ENCODE measurements at regions not wholly inside any gene's neighbourhood (a gene's known extent, or its start where the extent isn't known, plus 50 kb on each side); places are given as distances from the start of the nearest gene placed in this dataset.
A peak's percentile ranks its signal among the peaks of the same experiment; 100 is the strongest.

DNA sequence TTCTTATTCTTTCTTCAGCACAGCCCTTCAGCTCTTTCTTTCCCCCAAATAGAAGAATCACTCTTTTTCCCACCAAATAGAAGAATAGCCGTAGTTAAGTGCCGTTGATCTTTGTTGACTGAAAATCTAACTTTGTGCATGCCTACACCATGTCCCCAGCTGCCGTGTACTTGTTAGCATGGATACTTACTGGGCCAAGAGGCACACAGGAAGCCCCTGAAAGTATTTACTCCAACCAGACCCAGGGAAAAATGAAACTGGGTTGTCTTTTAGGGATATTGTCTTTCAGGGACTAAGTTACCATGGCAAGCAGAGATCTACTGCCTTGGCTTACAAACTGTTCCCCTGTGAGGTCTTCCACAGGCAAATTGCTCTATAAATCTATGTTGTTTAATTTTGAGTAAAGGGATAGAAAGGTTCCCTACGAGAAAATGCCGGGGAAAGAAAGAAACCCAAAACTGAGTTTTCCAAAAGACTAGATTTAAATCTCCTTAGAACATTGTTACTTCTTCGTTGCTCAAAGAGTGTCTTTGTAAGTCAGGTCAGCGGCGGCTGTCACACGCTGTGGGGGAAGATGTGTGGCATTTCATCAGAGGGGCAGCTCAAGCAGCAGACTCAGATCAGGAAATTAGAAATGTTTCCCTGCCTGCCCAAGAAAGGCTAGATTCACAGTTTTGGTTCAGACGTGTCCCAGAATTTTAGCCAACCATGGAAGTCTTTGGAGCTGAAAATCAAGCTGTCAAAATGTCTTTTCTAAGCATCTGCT, 152.7 kb upstream of the PRNP start:
- Histone ChIP-seq H3K4me1 (ENCODE audit: control insufficient read depth, insufficient read depth, low read length) (no peaks in the 10 kb centered on the region), H3K36me3 (ENCODE audit: control insufficient read depth, insufficient read depth, low read length) (no peaks in the 10 kb centered on the region), H3K27ac (ENCODE audit: low read depth, low read length) (peak overlapping the region; percentile 43), H3K27me3 (ENCODE audit: control insufficient read depth, insufficient read depth, low read length) (no peaks in the 10 kb centered on the region), H3K4me3 (ENCODE audit: low read depth, low read length) (no peak overlapping the region), H3K9me3 (ENCODE audit: control insufficient read depth, insufficient read depth, low read length) (no peaks in the 10 kb centered on the region)
- peak; percentile 13 to 83 (median 26) for DNase-seq (ENCODE audit: low read depth in 4 of 6, low spot score in 6 of 6)
- WGBS (ENCODE audit: insufficient coverage): 36% methylated on average over 4 of the region's 10 CpGs

DNA sequence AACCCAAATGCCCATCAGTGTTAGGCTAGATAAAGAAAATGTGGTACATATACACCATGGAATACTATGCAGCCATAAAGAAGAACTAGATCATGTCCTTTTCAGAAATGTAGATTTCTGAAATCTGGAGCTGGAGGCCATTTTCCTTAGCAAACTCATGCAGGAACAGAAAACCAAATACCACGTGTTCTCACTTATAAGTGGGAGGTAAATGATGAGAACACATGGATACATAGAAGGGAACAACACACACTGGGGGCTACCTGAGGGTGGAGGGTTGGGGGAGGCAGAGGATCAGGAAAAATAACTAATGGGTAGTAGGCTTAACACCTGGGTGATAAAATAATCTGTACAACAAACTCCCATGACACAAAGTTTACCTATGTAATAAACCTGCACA, 153.5 kb upstream of the PRNP start:
- no peak overlapping the region for H3K27ac ChIP-seq (ENCODE audit: low read depth, low read length)
- no peaks in the 10 kb centered on the region for H3K36me3 ChIP-seq (ENCODE audit: control insufficient read depth, insufficient read depth, low read length)
- no peaks in the 10 kb centered on the region for H3K27me3 ChIP-seq (ENCODE audit: control insufficient read depth, insufficient read depth, low read length)
- no peak for DNase-seq (ENCODE audit: low read depth in 4 of 6, low spot score in 6 of 6)
- no peaks in the 10 kb centered on the region for H3K9me3 ChIP-seq (ENCODE audit: control insufficient read depth, insufficient read depth, low read length)
- no CpG with 5 or more reads among the region's 1 CpG for WGBS (ENCODE audit: insufficient coverage)
- H3K4me3 ChIP-seq (ENCODE audit: low read depth, low read length): no peak overlapping the region
- no peaks in the 10 kb centered on the region for H3K4me1 ChIP-seq (ENCODE audit: control insufficient read depth, insufficient read depth, low read length)

- Histone ChIP-seq H3K4me1 (ENCODE audit: control insufficient read depth, insufficient read depth, low read length) (no peaks in the 10 kb centered on the region), H3K9me3 (ENCODE audit: control insufficient read depth, insufficient read depth, low read length) (no peaks in the 10 kb centered on the region), H3K4me3 (ENCODE audit: low read depth, low read length) (no peak overlapping the region), H3K36me3 (ENCODE audit: control insufficient read depth, insufficient read depth, low read length) (no peaks in the 10 kb centered on the region), H3K27me3 (ENCODE audit: control insufficient read depth, insufficient read depth, low read length) (no peaks in the 10 kb centered on the region), H3K27ac (ENCODE audit: low read depth, low read length) (no peak overlapping the region)
- DNase-seq (ENCODE audit: low read depth in 4 of 6, low spot score in 6 of 6): no peak
- WGBS (ENCODE audit: insufficient coverage): 100% methylated on average over 1 of the region's 1 CpG
These were observed 161.5 kb upstream of the PRNP start for GRCh38 chr20:4524792-4525191.

GRCh38 chr20:4524307-4524706, 161.9 kb upstream of the PRNP start:
- Histone ChIP-seq H3K9me3 (ENCODE audit: control insufficient read depth, insufficient read depth, low read length) (no peaks in the 10 kb centered on the region), H3K27ac (ENCODE audit: low read depth, low read length) (no peak overlapping the region), H3K36me3 (ENCODE audit: control insufficient read depth, insufficient read depth, low read length) (no peaks in the 10 kb centered on the region), H3K4me1 (ENCODE audit: control insufficient read depth, insufficient read depth, low read length) (no peaks in the 10 kb centered on the region), H3K4me3 (ENCODE audit: low read depth, low read length) (no peak overlapping the region), H3K27me3 (ENCODE audit: control insufficient read depth, insufficient read depth, low read length) (no peaks in the 10 kb centered on the region)
- DNase-seq (ENCODE audit: low read depth in 4 of 6, low spot score in 6 of 6): no peak
- WGBS (ENCODE audit: insufficient coverage): no CpG with 5 or more reads among the region's 3 CpGs

DNA sequence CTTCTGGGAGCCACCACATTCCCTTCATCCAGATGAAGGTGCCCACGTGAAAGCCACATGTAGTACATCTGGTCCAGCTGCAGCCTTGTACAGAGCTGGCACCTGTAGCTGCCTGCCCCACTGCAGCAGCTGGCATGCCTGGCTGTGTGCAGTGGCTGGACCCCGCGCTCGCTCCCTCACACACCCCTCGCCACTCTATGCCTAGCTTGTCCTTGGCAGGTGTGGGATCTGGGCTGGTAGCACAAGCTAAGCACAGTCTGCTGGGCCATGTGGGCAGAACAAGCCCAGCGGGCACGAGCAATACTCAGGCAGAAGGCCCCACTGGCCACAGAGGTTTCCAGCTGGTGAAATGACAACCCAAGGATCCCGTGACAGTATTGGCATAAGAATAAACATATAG, 163.9 kb upstream of the PRNP start:
- WGBS (ENCODE audit: insufficient coverage): 80% methylated on average over 1 of the region's 8 CpGs
- H3K36me3 ChIP-seq (ENCODE audit: control insufficient read depth, insufficient read depth, low read length): no peaks in the 10 kb centered on the region
- H3K4me3 ChIP-seq (ENCODE audit: low read depth, low read length): no peak overlapping the region
- H3K27me3 ChIP-seq (ENCODE audit: control insufficient read depth, insufficient read depth, low read length): no peaks in the 10 kb centered on the region
- no peak overlapping the region for H3K27ac ChIP-seq (ENCODE audit: low read depth, low read length)
- no peak for DNase-seq (ENCODE audit: low read depth in 4 of 6, low spot score in 6 of 6)
- H3K9me3 ChIP-seq (ENCODE audit: control insufficient read depth, insufficient read depth, low read length): no peaks in the 10 kb centered on the region
- H3K4me1 ChIP-seq (ENCODE audit: control insufficient read depth, insufficient read depth, low read length): no peaks in the 10 kb centered on the region

GRCh38 chr20:4521170-4521968, 164.9 kb upstream of the PRNP start:
- H3K27me3 ChIP-seq (ENCODE audit: control insufficient read depth, insufficient read depth, low read length): no peaks in the 10 kb centered on the region
- H3K36me3 ChIP-seq (ENCODE audit: control insufficient read depth, insufficient read depth, low read length): no peaks in the 10 kb centered on the region
- DNase-seq (ENCODE audit: low read depth in 4 of 6, low spot score in 6 of 6): no peak
- H3K9me3 ChIP-seq (ENCODE audit: control insufficient read depth, insufficient read depth, low read length): no peaks in the 10 kb centered on the region
- no peak overlapping the region for H3K27ac ChIP-seq (ENCODE audit: low read depth, low read length)
- no peak overlapping the region for H3K4me3 ChIP-seq (ENCODE audit: low read depth, low read length)
- H3K4me1 ChIP-seq (ENCODE audit: control insufficient read depth, insufficient read depth, low read length): no peaks in the 10 kb centered on the region
- 82% methylated on average over 16 of the region's 16 CpGs for WGBS (ENCODE audit: insufficient coverage)

GRCh38 chr20:4519534-4519933, 166.7 kb upstream of the PRNP start:
- H3K4me1 ChIP-seq (ENCODE audit: control insufficient read depth, insufficient read depth, low read length): no peaks in the 10 kb centered on the region
- H3K4me3 ChIP-seq (ENCODE audit: low read depth, low read length): no peak overlapping the region
- WGBS (ENCODE audit: insufficient coverage): 0% methylated on average over 1 of the region's 2 CpGs
- H3K27me3 ChIP-seq (ENCODE audit: control insufficient read depth, insufficient read depth, low read length): no peaks in the 10 kb centered on the region
- H3K9me3 ChIP-seq (ENCODE audit: control insufficient read depth, insufficient read depth, low read length): no peaks in the 10 kb centered on the region
- H3K27ac ChIP-seq (ENCODE audit: low read depth, low read length): no peak overlapping the region
- DNase-seq (ENCODE audit: low read depth in 4 of 6, low spot score in 6 of 6): no peak
- no peaks in the 10 kb centered on the region for H3K36me3 ChIP-seq (ENCODE audit: control insufficient read depth, insufficient read depth, low read length)

- Histone ChIP-seq H3K9me3 (ENCODE audit: control insufficient read depth, insufficient read depth, low read length) (no peaks in the 10 kb centered on the region), H3K4me3 (ENCODE audit: low read depth, low read length) (no peak overlapping the region), H3K36me3 (ENCODE audit: control insufficient read depth, insufficient read depth, low read length) (no peaks in the 10 kb centered on the region), H3K27me3 (ENCODE audit: control insufficient read depth, insufficient read depth, low read length) (no peaks in the 10 kb centered on the region), H3K4me1 (ENCODE audit: control insufficient read depth, insufficient read depth, low read length) (no peaks in the 10 kb centered on the region), H3K27ac (ENCODE audit: low read depth, low read length) (no peak overlapping the region)
- 25% methylated on average over 1 of the region's 1 CpG for WGBS (ENCODE audit: insufficient coverage)
- DNase-seq (ENCODE audit: low read depth in 4 of 6, low spot score in 6 of 6): no peak
These were observed 169.4 kb upstream of the PRNP start for GRCh38 chr20:4516876-4517275.

GRCh38 chr20:4513720-4514119, 172.5 kb upstream of the PRNP start:
- H3K36me3 ChIP-seq (ENCODE audit: control insufficient read depth, insufficient read depth, low read length): no peaks in the 10 kb centered on the region
- no peak overlapping the region for H3K27ac ChIP-seq (ENCODE audit: low read depth, low read length)
- no peaks in the 10 kb centered on the region for H3K9me3 ChIP-seq (ENCODE audit: control insufficient read depth, insufficient read depth, low read length)
- no peak for DNase-seq (ENCODE audit: low read depth in 4 of 6, low spot score in 6 of 6)
- no peaks in the 10 kb centered on the region for H3K27me3 ChIP-seq (ENCODE audit: control insufficient read depth, insufficient read depth, low read length)
- no peak overlapping the region for H3K4me3 ChIP-seq (ENCODE audit: low read depth, low read length)
- H3K4me1 ChIP-seq (ENCODE audit: control insufficient read depth, insufficient read depth, low read length): no peaks in the 10 kb centered on the region
